ENCODE measurements at regions not wholly inside any gene's neighbourhood (a gene's known extent, or its start where the extent isn't known, plus 50 kb on each side); places are given as distances from the start of the nearest gene placed in this dataset.

DNA sequence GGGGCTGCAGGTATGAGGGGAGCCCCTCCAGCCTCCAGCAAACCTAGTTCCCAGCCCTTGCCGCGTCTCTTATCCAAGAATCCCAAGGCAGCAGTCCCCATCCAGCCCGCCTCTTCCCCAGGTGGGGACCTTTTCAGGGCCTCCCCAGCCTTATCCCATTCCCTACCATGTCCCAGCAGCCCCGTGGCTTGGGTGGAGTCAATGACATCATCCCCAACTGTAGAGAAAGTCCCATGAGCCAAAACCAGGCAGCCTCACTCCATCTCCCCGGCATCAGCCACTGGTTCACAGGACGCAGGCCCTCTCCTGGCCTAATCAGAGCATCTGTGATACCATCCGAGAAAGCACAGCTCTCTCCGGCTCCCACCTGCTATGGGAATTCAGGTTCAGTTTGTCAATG lies 131.0 kb downstream of the NCOR2 start:
- Histone ChIP-seq H3K9ac (ENCODE audit: low read length) (no peak overlapping the region), H2AFZ (ENCODE audit: low read depth, low read length, poor library complexity, severe bottlenecking) (no peak overlapping the region), H3K27ac (ENCODE audit: low read depth, low read length) (no peak overlapping the region), H3K9me3 (ENCODE audit: control insufficient read depth in 1 of 2, insufficient read depth in 1 of 2, low read depth in 1 of 2, low read length in 2 of 2) (no peaks in the 10 kb centered on the region; a peak in 1 of 4 replicates), H3K4me1 (ENCODE audit: control insufficient read depth in 1 of 2, insufficient read depth in 2 of 2, low read length in 2 of 2) (peaks cover 0 to under 1% of the 10 kb centered on the region in 2 experiments; a peak in 1 of 4 replicates), H3K79me2 (ENCODE audit: insufficient read depth, low read length) (no peaks in the 10 kb centered on the region), H3K4me3 (replicated peaks in 1 of 2; ENCODE audit: low read depth in 1 of 2, low read length in 2 of 2) (no peak overlapping the region), H3K27me3 (ENCODE audit: insufficient read depth, low read length) (no peaks in the 10 kb centered on the region), H3K36me3 (ENCODE audit: control insufficient read depth in 1 of 2, insufficient read depth in 2 of 2, low read length in 2 of 2) (no peaks in the 10 kb centered on the region), H4K20me1 (ENCODE audit: insufficient read depth) (no peaks in the 10 kb centered on the region), H3K9me2 (ENCODE audit: insufficient read depth) (no peaks in the 10 kb centered on the region), H3K4me2 (ENCODE audit: low read length) (no peak overlapping the region)
- intact Hi-C loops (cut with micrococcal nuclease), result no loop called here
- DNase-seq (ENCODE audit: low read depth, low spot score) (no peak), ATAC-seq (peak; percentile 52)
- POLR2A ChIA-PET, result no interaction called here
- CTCF ChIA-PET, result no interaction called here
- RAD21 ChIA-PET (ENCODE audit: low non-redundant PET in 1 of 2, low total read pairs in 2 of 2, uncharacterized antibody in 2 of 2, unreplicated experiment in 2 of 2), result no interaction called here
- TF ChIP-seq CBX3 (IDR thresholded peaks at IDR 0.05; ENCODE audit: low read depth) (no peak), FOSL1 (IDR thresholded peaks at IDR 0.05; ENCODE audit: low read depth) (no peak)
- no TSS peak for BruUV-seq (replicated peaks)

- Histone ChIP-seq H3K4me1 (ENCODE audit: control insufficient read depth in 1 of 2, insufficient read depth in 2 of 2, low read length in 2 of 2) (no peaks in the 10 kb centered on the region), H2AFZ (ENCODE audit: low read depth, low read length, poor library complexity, severe bottlenecking) (no peak overlapping the region), H3K4me3 (replicated peaks in 1 of 2; ENCODE audit: low read depth in 1 of 2, low read length in 2 of 2) (no peak overlapping the region), H3K27ac (ENCODE audit: low read depth, low read length) (no peak overlapping the region), H3K9me2 (ENCODE audit: insufficient read depth) (no peaks in the 10 kb centered on the region), H3K4me2 (ENCODE audit: low read length) (no peak overlapping the region), H3K27me3 (ENCODE audit: insufficient read depth, low read length) (no peaks in the 10 kb centered on the region), H3K9me3 (ENCODE audit: control insufficient read depth in 1 of 2, insufficient read depth in 1 of 2, low read depth in 1 of 2, low read length in 2 of 2) (no peaks in the 10 kb centered on the region; a peak in 1 of 4 replicates), H3K79me2 (ENCODE audit: insufficient read depth, low read length) (no peaks in the 10 kb centered on the region), H4K20me1 (ENCODE audit: insufficient read depth) (no peaks in the 10 kb centered on the region), H3K9ac (ENCODE audit: low read length) (no peak overlapping the region), H3K36me3 (ENCODE audit: control insufficient read depth in 1 of 2, insufficient read depth in 2 of 2, low read length in 2 of 2) (peaks cover 0 to 2% of the 10 kb centered on the region in 2 experiments; a peak in 1 of 4 replicates)
- ChIA-PET RAD21 (ENCODE audit: low non-redundant PET in 1 of 2, low total read pairs in 2 of 2, uncharacterized antibody in 2 of 2, unreplicated experiment in 2 of 2) (no interaction called here), CTCF (no interaction called here), POLR2A (no interaction called here)
- ATAC-seq, result peak; percentile 15; the same call in 1 of the 2 replicates
- TF ChIP-seq FOSL1 (IDR thresholded peaks at IDR 0.05; ENCODE audit: low read depth) (no peak), ZNF274 (IDR thresholded peaks at IDR 0.05; ENCODE audit: low read depth, low read length) (no peak), POLR2AphosphoS5 (IDR thresholded peaks at IDR 0.05; ENCODE audit: low read depth, low read length) (no peak), SRF (IDR thresholded peaks at IDR 0.05; ENCODE audit: low read depth) (no peak), EZH2 (IDR thresholded peaks at IDR 0.05) (no peak), ELF1 (IDR thresholded peaks at IDR 0.05; ENCODE audit: borderline replicate concordance, low read depth) (no peak), CEBPB (IDR thresholded peaks at IDR 0.05; ENCODE audit: low read depth) (no peak), REST (IDR thresholded peaks at IDR 0.05; ENCODE audit: low read depth) (no peak), SIN3A (IDR thresholded peaks at IDR 0.05; ENCODE audit: low read depth) (no peak), YY1 (IDR thresholded peaks at IDR 0.05; ENCODE audit: extremely low read depth, insufficient replicate concordance, low read depth, low read length) (no peak), SP1 (IDR thresholded peaks at IDR 0.05; ENCODE audit: low read depth) (no peak), ZFX (IDR thresholded peaks at IDR 0.05) (no peak), CTCF (IDR thresholded peaks at IDR 0.05 in 2 of 3, conservative IDR thresholded peaks at IDR 0.05 in 1 of 3; ENCODE audit: borderline replicate concordance in 1 of 3, insufficient read depth in 1 of 3, low read depth in 2 of 3, low read length in 2 of 3) (no peak), CBX3 (IDR thresholded peaks at IDR 0.05; ENCODE audit: low read depth) (no peak)
- TF ChIP-seq, protein P1, sequence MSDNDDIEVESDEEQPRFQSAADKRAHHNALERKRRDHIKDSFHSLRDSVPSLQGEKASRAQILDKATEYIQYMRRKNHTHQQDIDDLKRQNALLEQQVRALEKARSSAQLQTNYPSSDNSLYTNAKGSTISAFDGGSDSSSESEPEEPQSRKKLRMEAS (IDR thresholded peaks at IDR 0.05), result no peak
- BruUV-seq (replicated peaks), result no TSS peak
- DNase-seq (ENCODE audit: low read depth, low spot score), result no peak
- intact Hi-C loops (cut with micrococcal nuclease), result no loop called here
Observed at GRCh38 chr12:124435806-124436345, 131.5 kb downstream of the NCOR2 start.
